ENCODE measurements at regions not wholly inside any gene's neighbourhood (a gene's known extent, or its start where the extent isn't known, plus 50 kb on each side); places are given as distances from the start of the nearest gene placed in this dataset. TPM values are rescaled to one million over a fixed set of nuclear protein-coding genes. Genes with fewer than 3 reads are reported as not detected.

DNA sequence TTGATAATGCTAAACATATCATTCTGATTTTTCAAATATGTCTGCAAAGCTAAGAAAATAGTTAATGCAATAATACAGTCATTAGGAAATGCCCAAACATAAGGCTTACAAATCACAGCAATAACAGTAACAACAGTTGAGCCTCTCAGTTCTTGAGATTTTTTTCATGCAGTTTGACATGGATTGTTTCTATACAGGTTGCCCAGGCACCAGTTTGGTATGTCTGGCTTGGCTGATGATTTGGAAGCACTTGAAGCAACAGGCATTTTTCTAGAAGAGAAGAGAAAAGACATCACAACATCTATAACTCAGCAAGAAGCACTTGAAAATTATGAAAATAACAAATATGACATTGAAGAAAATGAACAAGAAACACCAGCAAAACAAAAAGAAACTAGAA lies 78.7 kb upstream of the COL6A5 start:
- H3K27ac ChIP-seq = no peak overlapping the region
- H3K36me3 ChIP-seq = no peaks in the 10 kb centered on the region
- DNase-seq (ENCODE audit: extremely low spot score in 2 of 2) = no peak
- intact Hi-C loops (cut with DNase I) = no loop called here
- no peaks in the 10 kb centered on the region for H3K4me1 ChIP-seq
- TF ChIP-seq, protein P1, sequence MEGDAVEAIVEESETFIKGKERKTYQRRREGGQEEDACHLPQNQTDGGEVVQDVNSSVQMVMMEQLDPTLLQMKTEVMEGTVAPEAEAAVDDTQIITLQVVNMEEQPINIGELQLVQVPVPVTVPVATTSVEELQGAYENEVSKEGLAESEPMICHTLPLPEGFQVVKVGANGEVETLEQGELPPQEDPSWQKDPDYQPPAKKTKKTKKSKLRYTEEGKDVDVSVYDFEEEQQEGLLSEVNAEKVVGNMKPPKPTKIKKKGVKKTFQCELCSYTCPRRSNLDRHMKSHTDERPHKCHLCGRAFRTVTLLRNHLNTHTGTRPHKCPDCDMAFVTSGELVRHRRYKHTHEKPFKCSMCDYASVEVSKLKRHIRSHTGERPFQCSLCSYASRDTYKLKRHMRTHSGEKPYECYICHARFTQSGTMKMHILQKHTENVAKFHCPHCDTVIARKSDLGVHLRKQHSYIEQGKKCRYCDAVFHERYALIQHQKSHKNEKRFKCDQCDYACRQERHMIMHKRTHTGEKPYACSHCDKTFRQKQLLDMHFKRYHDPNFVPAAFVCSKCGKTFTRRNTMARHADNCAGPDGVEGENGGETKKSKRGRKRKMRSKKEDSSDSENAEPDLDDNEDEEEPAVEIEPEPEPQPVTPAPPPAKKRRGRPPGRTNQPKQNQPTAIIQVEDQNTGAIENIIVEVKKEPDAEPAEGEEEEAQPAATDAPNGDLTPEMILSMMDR (IDR thresholded peaks at IDR 0.05) = no peak
- no peak for TF ChIP-seq POLR2AphosphoS5 (IDR thresholded peaks at IDR 0.05; ENCODE audit: insufficient read depth in 1 of 2, low read depth in 1 of 2)
- no peaks in the 10 kb centered on the region for H3K9me3 ChIP-seq
- no peak overlapping the region for H3K4me3 ChIP-seq
- no peaks in the 10 kb centered on the region for H3K27me3 ChIP-seq

DNA sequence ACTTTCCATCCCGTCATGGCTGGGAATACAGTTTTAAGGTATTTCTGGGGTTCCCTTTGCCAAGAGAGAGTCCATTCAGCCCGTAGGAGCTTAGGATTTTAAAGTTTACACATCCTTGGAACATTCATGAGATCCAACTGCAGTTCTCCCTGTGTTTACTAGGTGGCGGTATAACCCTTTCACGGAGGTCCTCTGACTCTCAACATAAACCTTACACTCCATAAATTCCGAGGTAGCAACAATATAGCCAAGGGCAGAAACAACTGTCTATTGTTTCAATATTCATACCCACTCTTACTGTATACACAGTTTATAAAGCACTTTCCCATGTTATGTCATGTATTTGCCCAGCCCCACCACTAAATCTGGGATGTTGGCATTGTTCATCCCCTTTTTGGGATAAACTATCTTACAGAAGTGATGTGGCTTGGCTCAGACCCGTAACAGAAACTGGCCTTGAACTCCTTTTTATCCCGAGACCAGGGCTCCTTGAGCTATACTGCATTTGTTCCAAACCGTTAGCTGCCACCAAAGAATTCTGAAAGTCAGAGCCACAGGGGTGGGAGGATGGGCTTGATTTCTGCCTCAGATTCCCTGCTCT lies 69.2 kb upstream of the COL6A5 start:
- H3K27me3 ChIP-seq = no peaks in the 10 kb centered on the region
- no peaks in the 10 kb centered on the region for H3K36me3 ChIP-seq
- no peak overlapping the region for H3K27ac ChIP-seq
- no peak overlapping the region for H3K4me3 ChIP-seq
- H3K9me3 ChIP-seq = no peaks in the 10 kb centered on the region
- no peak for TF ChIP-seq POLR2AphosphoS5 (IDR thresholded peaks at IDR 0.05; ENCODE audit: insufficient read depth in 1 of 2, low read depth in 1 of 2)
- TF ChIP-seq, protein P1 (IDR thresholded peaks at IDR 0.05) = peak in 2 of 3 experiments; percentile 29 to 55
- no peaks in the 10 kb centered on the region for H3K4me1 ChIP-seq
- intact Hi-C loops (cut with DNase I) = no loop called here
- DNase-seq (ENCODE audit: extremely low spot score in 2 of 2) = no peak

DNA sequence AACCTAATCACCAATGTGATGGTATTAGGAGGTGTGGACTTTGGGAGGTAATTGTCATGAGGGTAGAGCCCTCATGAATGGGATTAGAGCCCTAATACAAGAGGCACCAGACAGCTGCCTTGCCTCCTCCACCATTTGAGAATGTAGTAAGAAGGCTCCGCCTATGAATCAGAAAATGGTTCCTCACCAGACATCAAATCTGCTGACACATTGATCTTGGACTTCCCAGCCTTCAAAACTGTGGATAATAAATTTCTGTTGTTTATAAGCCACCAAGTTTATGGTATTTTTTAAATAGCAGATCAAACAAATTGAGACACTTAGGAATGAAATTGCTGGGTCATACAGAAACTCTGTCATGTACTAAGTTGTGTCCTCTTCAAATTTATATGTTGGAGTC lies 56.8 kb upstream of the COL6A5 start:
- H3K4me3 ChIP-seq = no peak overlapping the region
- no peaks in the 10 kb centered on the region for H3K27me3 ChIP-seq
- no peak for DNase-seq (ENCODE audit: extremely low spot score in 2 of 2)
- no peaks in the 10 kb centered on the region for H3K4me1 ChIP-seq
- no peaks in the 10 kb centered on the region for H3K9me3 ChIP-seq
- no peaks in the 10 kb centered on the region for H3K36me3 ChIP-seq
- intact Hi-C loops (cut with DNase I) = no loop called here
- no peak for TF ChIP-seq POLR2A (IDR thresholded peaks at IDR 0.05)
- TF ChIP-seq POLR2AphosphoS5 (IDR thresholded peaks at IDR 0.05; ENCODE audit: insufficient read depth in 1 of 2, low read depth in 1 of 2) = no peak
- TF ChIP-seq, protein P1 (IDR thresholded peaks at IDR 0.05) = no peak
- H3K27ac ChIP-seq = no peak overlapping the region

DNA sequence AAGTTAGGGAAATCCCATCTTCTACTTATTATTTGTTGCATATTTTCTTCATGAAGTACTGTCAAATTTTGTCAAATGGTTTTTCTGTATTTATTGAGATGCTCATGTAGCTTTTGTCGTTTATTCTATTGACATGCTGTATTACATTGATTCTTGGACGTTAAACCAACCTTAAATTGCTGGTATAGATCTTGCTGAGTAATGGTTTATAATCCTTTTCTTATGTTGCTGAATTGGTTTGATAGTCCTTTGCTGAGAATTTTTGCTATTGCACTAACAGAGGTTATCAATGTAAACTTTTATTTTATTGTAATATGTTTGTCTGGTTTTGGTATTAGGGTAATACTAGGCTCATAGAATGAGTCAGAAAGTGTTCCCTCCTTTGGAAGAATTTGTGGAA lies 54.3 kb upstream of the COL6A5 start:
- Histone ChIP-seq H3K4me1 (no peaks in the 10 kb centered on the region), H3K9me3 (no peaks in the 10 kb centered on the region), H3K4me3 (no peak overlapping the region), H3K27me3 (no peaks in the 10 kb centered on the region), H3K27ac (no peak overlapping the region), H3K36me3 (no peaks in the 10 kb centered on the region)
- intact Hi-C loops (cut with DNase I) = no loop called here
- no peak for DNase-seq (ENCODE audit: extremely low spot score in 2 of 2)
- no peak for TF ChIP-seq POLR2A (IDR thresholded peaks at IDR 0.05)
- TF ChIP-seq POLR2AphosphoS5 (IDR thresholded peaks at IDR 0.05; ENCODE audit: insufficient read depth in 1 of 2, low read depth in 1 of 2) = no peak

DNA sequence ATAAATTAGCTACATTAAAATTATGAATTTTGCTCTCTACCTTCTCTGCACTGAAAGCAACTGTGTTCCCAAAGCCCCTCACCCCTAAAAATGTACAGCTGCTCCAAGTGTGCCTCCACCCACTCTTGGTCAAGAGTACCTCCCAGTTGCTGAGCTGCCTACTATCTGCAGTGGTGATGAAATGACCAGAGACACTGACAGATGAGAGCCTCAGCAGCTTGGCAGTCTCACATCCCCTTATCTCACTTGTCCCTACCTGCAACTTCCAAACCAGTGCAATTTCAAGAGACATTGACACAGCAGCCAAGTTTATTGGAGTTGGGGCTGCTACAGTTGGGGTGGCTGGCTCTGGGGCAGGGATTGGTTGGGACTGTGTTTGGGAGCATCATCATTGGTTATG lies 52.2 kb upstream of the COL6A5 start:
- Histone ChIP-seq H3K36me3 (no peaks in the 10 kb centered on the region), H3K4me3 (no peak overlapping the region), H3K27me3 (no peaks in the 10 kb centered on the region), H3K4me1 (no peaks in the 10 kb centered on the region), H3K27ac (no peak overlapping the region), H3K9me3 (no peaks in the 10 kb centered on the region)
- intact Hi-C loops (cut with DNase I) = no loop called here
- no peak for TF ChIP-seq POLR2A (IDR thresholded peaks at IDR 0.05)
- no peak for TF ChIP-seq POLR2AphosphoS5 (IDR thresholded peaks at IDR 0.05; ENCODE audit: insufficient read depth in 1 of 2, low read depth in 1 of 2)
- TF ChIP-seq, protein P1 (IDR thresholded peaks at IDR 0.05) = no peak
- DNase-seq (ENCODE audit: extremely low spot score in 2 of 2) = no peak

Small RNA genes in the stretch of these regions (small RNA-seq; reads per million reads assigned to genes)
- gene ENPP7P3 (not detected), gene SNRPCP8 (not detected)
